ENCODE measurements at regions not wholly inside any gene's neighbourhood (a gene's known extent, or its start where the extent isn't known, plus 50 kb on each side); places are given as distances from the start of the nearest gene placed in this dataset.

GRCh38 chr6:49299279-49299678 lies 163.8 kb downstream of the MMUT start:
- Histone ChIP-seq H3K27me3 (ENCODE audit: control insufficient read depth in 4 of 4, insufficient read depth in 4 of 4, low read length in 3 of 4) (no peaks in the 10 kb centered on the region), H3K27ac (ENCODE audit: low read depth in 1 of 2, low read length in 2 of 2) (no peak overlapping the region), H3K4me3 (ENCODE audit: low read depth in 1 of 3, low read length in 3 of 3) (no peak overlapping the region), H3K9ac (ENCODE audit: low read depth in 1 of 2, low read length in 2 of 2) (no peak overlapping the region), H3K9me3 (ENCODE audit: control insufficient read depth in 4 of 4, low read length in 3 of 4) (no peaks in the 10 kb centered on the region), H3K36me3 (ENCODE audit: control insufficient read depth in 4 of 4, insufficient read depth in 3 of 4, low read depth in 1 of 4, low read length in 3 of 4) (no peaks in the 10 kb centered on the region), H3K4me1 (ENCODE audit: control insufficient read depth in 4 of 4, insufficient read depth in 4 of 4, low read length in 3 of 4) (no peaks in the 10 kb centered on the region)
- DNase-seq (ENCODE audit: low spot score) = no peak
- no peak for TF ChIP-seq NR2F2 (IDR thresholded peaks at IDR 0.05)
- TF ChIP-seq GABPA (IDR thresholded peaks at IDR 0.05 in 1 of 2, conservative IDR thresholded peaks at IDR 0.05 in 1 of 2) = no peak
- TF ChIP-seq REST (IDR thresholded peaks at IDR 0.05) = no peak
- TF ChIP-seq MAX (IDR thresholded peaks at IDR 0.05) = no peak
- no peak for TF ChIP-seq RXRA (IDR thresholded peaks at IDR 0.05)
- TF ChIP-seq HNF4A (conservative IDR thresholded peaks at IDR 0.05) = no peak
- TF ChIP-seq HNF4G (IDR thresholded peaks at IDR 0.05) = no peak
- no peak for TF ChIP-seq SP1 (IDR thresholded peaks at IDR 0.05)
- no peak for TF ChIP-seq CTCF (IDR thresholded peaks at IDR 0.05; ENCODE audit: low read depth, low read length, missing input control)
- no peak for TF ChIP-seq ATF3 (IDR thresholded peaks at IDR 0.05)

GRCh38 chr6:49284180-49284579 lies 178.9 kb downstream of the MMUT start:
- H3K4me1 ChIP-seq (ENCODE audit: control insufficient read depth in 4 of 4, insufficient read depth in 4 of 4, low read length in 3 of 4) = no peaks in the 10 kb centered on the region
- H3K4me3 ChIP-seq (ENCODE audit: low read depth in 1 of 3, low read length in 3 of 3) = no peak overlapping the region
- TF ChIP-seq RAD21 (IDR thresholded peaks at IDR 0.05) (no peak), EGR1 (IDR thresholded peaks at IDR 0.05; ENCODE audit: low read depth in 2 of 2) (no peak), ATF3 (IDR thresholded peaks at IDR 0.05) (no peak), YY1 (IDR thresholded peaks at IDR 0.05) (no peak), FOXA2 (IDR thresholded peaks at IDR 0.05) (no peak), RXRA (IDR thresholded peaks at IDR 0.05) (no peak), TAF1 (conservative IDR thresholded peaks at IDR 0.05) (no peak), REST (IDR thresholded peaks at IDR 0.05) (no peak), GABPA (IDR thresholded peaks at IDR 0.05 in 1 of 2, conservative IDR thresholded peaks at IDR 0.05 in 1 of 2) (no peak), CTCF (IDR thresholded peaks at IDR 0.05; ENCODE audit: low read depth, low read length, missing input control) (no peak), ZBTB33 (IDR thresholded peaks at IDR 0.05) (no peak), NR2F2 (IDR thresholded peaks at IDR 0.05) (no peak)
- H3K27ac ChIP-seq (ENCODE audit: low read depth in 1 of 2, low read length in 2 of 2) = no peak overlapping the region
- H3K36me3 ChIP-seq (ENCODE audit: control insufficient read depth in 4 of 4, insufficient read depth in 3 of 4, low read depth in 1 of 4, low read length in 3 of 4) = no peaks in the 10 kb centered on the region
- H3K9ac ChIP-seq (ENCODE audit: low read depth in 1 of 2, low read length in 2 of 2) = no peak overlapping the region
- no peaks in the 10 kb centered on the region for H3K9me3 ChIP-seq (ENCODE audit: control insufficient read depth in 4 of 4, low read length in 3 of 4)
- 55% methylated on average over 1 of the region's 1 CpG for WGBS
- DNase-seq (ENCODE audit: low spot score) = no peak
- no peaks in the 10 kb centered on the region for H3K27me3 ChIP-seq (ENCODE audit: control insufficient read depth in 4 of 4, insufficient read depth in 4 of 4, low read length in 3 of 4)

Data from liver (tissue), 8 donors.